A549 (cell line): ENCODE measurements at regions not wholly inside any gene's neighbourhood (a gene's known extent, or its start where the extent isn't known, plus 50 kb on each side); places are given as distances from the start of the nearest gene placed in this dataset.

Experiments
- ATAC-seq, 2 experiments: fragments of 200-7000 bp in 1 of 2; fragments of >200 bp in 1 of 2; cut with Nextera tagmentation in 1 of 2; cut with Tn5 transposase in 1 of 2; 3 replicates each; pipeline versions ENCODE4 v1.8.0 to v1.9.1; 2018 to 2020; ENCODE audit warnings: mild to moderate bottlenecking in 1 of 2, moderate library complexity in 1 of 2
- CTCF ChIA-PET: fragments of 300-600 bp; sonication (Branson Sonifier 250); formaldehyde crosslinking; extraction: SDS; loops from one replicate; lab custom pipeline; 2021; ENCODE audit warnings: antibody characterized with exemption, inconsistent platforms; lab: Yijun Ruan, JAX
- POLR2A ChIA-PET: fragments of 350-600 bp; formaldehyde crosslinking; extraction: SDS; loops from one replicate; lab custom pipeline; 2021; ENCODE audit warnings: antibody characterized with exemption, inconsistent platforms; lab: Yijun Ruan, JAX
- DNase-seq, 2 experiments: peaks; one replicate each; pipeline versions ENCODE4 v3.0.0 to v3.0.0-alpha.2; 2011 to 2016; ENCODE audit warnings: low read depth in 1 of 2, low spot score in 1 of 2
- FAIRE-seq: peaks from 2 replicates; lab custom pipeline; 2011; peaks lifted over from hg19 to GRCh38; lab: Jason Lieb, UNC
- H3K27ac ChIP-seq, 2 experiments: fragments of >200 bp; sonication (Bioruptor Twin); formaldehyde crosslinking; 3 replicates each; pipeline ENCODE4 v1.5.1; 2016 to 2017
- H3K4me1 ChIP-seq: fragments of >200 bp; sonication (Bioruptor Twin); formaldehyde crosslinking; 3 replicates; pipeline ENCODE4 v1.6.1; 2016
- H3K4me2 ChIP-seq: fragments of >200 bp; sonication (Bioruptor Twin); formaldehyde crosslinking; 3 replicates; pipeline ENCODE4 v1.6.1; 2016
- H3K4me3 ChIP-seq: fragments of >200 bp; sonication (Bioruptor Twin); formaldehyde crosslinking; 3 replicates; pipeline ENCODE4 v1.5.1; 2016
- H3K9me3 ChIP-seq: fragments of >200 bp; sonication (Bioruptor Twin); formaldehyde crosslinking; 3 replicates; pipeline ENCODE4 v1.6.1; 2016
- CHD2 ChIP-seq: fragments of 150-350 bp; IDR thresholded peaks from 2 replicates; pipeline ENCODE4 v1.6.1; 2014; ENCODE audit warnings: low read length; ENCODE audit not compliant: partially characterized antibody
- CHD4 ChIP-seq: fragments of 200-600 bp; sonication (generic); IDR thresholded peaks from 2 replicates; pipeline ENCODE4 v1.6.1; 2016; ENCODE audit warnings: antibody characterized with exemption, mild to moderate bottlenecking, borderline replicate concordance
- EP300 ChIP-seq, 2 experiments: fragments of >200 bp; sonication (Bioruptor Twin); formaldehyde crosslinking; IDR thresholded peaks; 2 replicates in 1 of 2; 3 replicates in 1 of 2; pipeline ENCODE4 v1.6.1; 2016 to 2017
- FOSB ChIP-seq: fragments of 250-450 bp; sonication (Bioruptor Pico); IDR thresholded peaks from 2 replicates; pipeline ENCODE4 v1.5.0; 2020; ENCODE audit warnings: mild to moderate bottlenecking, moderate library complexity
- HDAC2 ChIP-seq: fragments of 200-600 bp; sonication (generic); IDR thresholded peaks from 2 replicates; pipeline ENCODE4 v1.6.1; 2016
- HOXB13 ChIP-seq: fragments of 250-450 bp; sonication (Bioruptor Pico); IDR thresholded peaks from 2 replicates; pipeline ENCODE4 v1.5.0; 2020; ENCODE audit warnings: low read depth, mild to moderate bottlenecking, moderate library complexity
- KDM5A ChIP-seq: fragments of 200-600 bp; sonication (generic); IDR thresholded peaks from 2 replicates; pipeline ENCODE4 v1.6.1; 2016; ENCODE audit warnings: antibody characterized with exemption, mild to moderate bottlenecking
- MAZ ChIP-seq: fragments of 150-350 bp; IDR thresholded peaks from 2 replicates; pipeline ENCODE4 v1.6.1; 2014; ENCODE audit warnings: antibody characterized with exemption, low read depth, low read length, borderline replicate concordance
- NR3C1 ChIP-seq: fragments of >200 bp; sonication (Bioruptor Twin); formaldehyde crosslinking; IDR thresholded peaks from 3 replicates; pipeline ENCODE4 v1.6.1; 2017
- PHF8 ChIP-seq: fragments of 200-600 bp; sonication (generic); IDR thresholded peaks from 2 replicates; pipeline ENCODE4 v1.6.1; 2016; ENCODE audit warnings: low read depth, mild to moderate bottlenecking, antibody characterized with exemption, moderate library complexity, borderline replicate concordance
- POLR2AphosphoS2 ChIP-seq: conservative IDR thresholded peaks from 2 replicates; pipeline ENCODE4 v1.6.1; 2012; ENCODE audit warnings: low read length, improper control_type of control experiment, inconsistent platforms
- RFX5 ChIP-seq: fragments of 450-650 bp; IDR thresholded peaks from 2 replicates; pipeline ENCODE4 v1.7.1; 2014; ENCODE audit warnings: antibody characterized with exemption, mild to moderate bottlenecking, moderate library complexity
- TP53 ChIP-seq: fragments of 250-450 bp; sonication (Bioruptor Pico); IDR thresholded peaks from 2 replicates; pipeline ENCODE4 v1.5.0; 2021; ENCODE audit warnings: mild to moderate bottlenecking, moderate library complexity
- ZFP36 ChIP-seq: fragments of 450-650 bp; IDR thresholded peaks from 2 replicates; pipeline ENCODE4 v1.6.1; 2014; ENCODE audit warnings: borderline replicate concordance; ENCODE audit not compliant: partially characterized antibody
- WGBS: methylation state at CpG from one replicate; pipeline ENCODE4 v1.1.6; 2017; ENCODE audit errors: missing lambda C conversion rate; 5-methylcytosine and 5-hydroxymethylcytosine counted together
- TF ChIP-seq, protein P1 (sequence below): fragments of 450-650 bp; IDR thresholded peaks from 2 replicates; pipeline ENCODE4 v1.6.1; 2014; ENCODE audit warnings: antibody characterized with exemption
- TF ChIP-seq, protein P2 (sequence below): fragments of 200-600 bp; sonication (generic); IDR thresholded peaks from 2 replicates; pipeline ENCODE4 v1.6.1; 2016; ENCODE audit warnings: antibody characterized with exemption, mild to moderate bottlenecking, moderate library complexity

DNA sequence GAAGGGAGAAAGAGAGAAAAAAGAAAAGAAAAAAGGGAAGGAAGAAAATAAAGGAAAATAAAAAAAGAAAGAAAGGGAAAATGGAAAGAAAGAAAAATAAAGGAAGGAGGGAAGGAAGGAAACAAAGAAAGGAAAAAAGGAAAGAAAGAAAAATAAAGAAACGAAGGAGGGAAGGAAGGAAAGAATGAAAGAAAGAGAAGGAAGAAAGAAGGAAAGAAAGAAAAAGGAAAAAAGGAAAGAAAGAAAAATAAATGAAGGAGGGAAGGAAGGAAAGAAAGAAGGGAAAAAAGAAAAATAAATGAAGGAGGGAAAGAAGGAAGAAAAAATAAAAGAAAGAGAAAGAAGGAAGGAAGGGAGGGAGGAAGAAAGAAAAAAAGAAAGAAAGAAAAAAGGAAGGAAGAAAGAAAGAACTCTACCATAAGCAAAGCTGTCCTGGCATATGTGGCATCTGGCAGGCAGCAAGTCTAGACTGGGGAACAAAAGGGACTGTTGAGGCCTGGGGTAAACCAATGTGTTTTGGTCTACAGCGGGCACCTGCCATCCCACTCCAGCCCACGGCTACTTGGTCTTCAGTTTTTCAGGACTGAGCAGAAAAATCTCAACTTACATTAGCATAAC lies 86.9 kb downstream of the TFAP2C start:
- TF ChIP-seq RFX5: no peak
- TF ChIP-seq TP53 (CRISPR knock-in tag): no peak
- TF ChIP-seq HOXB13 (CRISPR knock-in tag): no peak
- no peak for TF ChIP-seq KDM5A
- no peak for TF ChIP-seq NR3C1
- no peak for TF ChIP-seq CHD4
- FAIRE-seq (no peak), DNase-seq (no peak), ATAC-seq (no peak)
- 68% methylated on average over 3 of the region's 3 CpGs for WGBS
- Histone ChIP-seq H3K27ac (no peak overlapping the region), H3K4me1 (peaks cover 13% of the 10 kb centered on the region), H3K4me3 (no peak overlapping the region), H3K9me3 (no peaks in the 10 kb centered on the region), H3K4me2 (no peak overlapping the region)
- ChIA-PET CTCF (no interaction called here), POLR2A (no interaction called here)

DNA sequence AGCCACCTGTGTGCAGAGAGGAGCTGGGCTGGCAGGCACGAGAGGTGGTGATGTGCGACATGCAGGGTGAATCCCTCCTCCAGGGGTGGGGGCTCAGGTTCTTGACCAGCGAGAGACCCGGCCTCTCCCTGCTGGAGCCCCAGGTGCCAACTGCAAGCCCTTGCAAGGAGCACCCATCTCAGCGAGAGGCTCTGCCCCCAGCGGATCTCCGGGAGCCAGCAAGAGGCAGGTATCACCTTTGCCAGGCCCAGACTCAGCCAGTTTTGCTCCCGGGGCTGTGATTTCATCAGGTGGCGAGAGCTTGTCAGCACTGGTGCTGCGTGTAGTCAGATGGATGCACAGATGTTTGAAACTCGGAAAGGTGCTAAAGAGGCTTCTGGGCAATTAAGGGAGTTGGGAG lies 87.7 kb downstream of the TFAP2C start:
- CTCF ChIA-PET: no interaction called here
- TF ChIP-seq HDAC2: no peak
- TF ChIP-seq TP53 (CRISPR knock-in tag): no peak
- TF ChIP-seq, protein P1, sequence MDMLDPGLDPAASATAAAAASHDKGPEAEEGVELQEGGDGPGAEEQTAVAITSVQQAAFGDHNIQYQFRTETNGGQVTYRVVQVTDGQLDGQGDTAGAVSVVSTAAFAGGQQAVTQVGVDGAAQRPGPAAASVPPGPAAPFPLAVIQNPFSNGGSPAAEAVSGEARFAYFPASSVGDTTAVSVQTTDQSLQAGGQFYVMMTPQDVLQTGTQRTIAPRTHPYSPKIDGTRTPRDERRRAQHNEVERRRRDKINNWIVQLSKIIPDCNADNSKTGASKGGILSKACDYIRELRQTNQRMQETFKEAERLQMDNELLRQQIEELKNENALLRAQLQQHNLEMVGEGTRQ: no peak
- ATAC-seq (no peak; a peak in 1 of 6 replicates), FAIRE-seq (no peak), DNase-seq (no peak)
- peaks cover 6% of the 10 kb centered on the region for H3K4me1 ChIP-seq
- H3K4me3 ChIP-seq: no peak overlapping the region
- no peak overlapping the region for H3K4me2 ChIP-seq
- H3K9me3 ChIP-seq: no peaks in the 10 kb centered on the region
- peak overlapping the region in 1 of 2 experiments; percentile 32; a peak in 1 of 6 replicates for H3K27ac ChIP-seq
- WGBS: 93% methylated on average over 8 of the region's 11 CpGs
- POLR2A ChIA-PET: no interaction called here

DNA sequence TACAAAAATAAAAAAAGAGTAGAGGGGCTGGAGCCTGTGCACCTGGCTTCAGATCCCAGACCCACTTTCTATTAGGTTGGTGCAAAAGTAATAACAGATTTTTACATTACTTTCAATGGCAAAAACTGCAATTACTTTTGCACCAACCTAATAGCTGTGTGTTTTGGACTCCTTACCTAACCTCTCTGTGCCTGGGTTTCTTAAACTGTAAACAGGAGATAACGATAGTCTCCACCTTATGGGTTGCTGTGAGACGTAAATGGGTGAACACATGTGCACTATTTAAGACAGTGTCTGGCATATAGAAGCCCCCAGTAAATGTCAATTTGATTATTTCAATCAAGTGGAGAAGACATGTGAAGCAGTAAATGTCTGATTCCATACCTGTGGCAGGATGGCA lies 89.7 kb downstream of the TFAP2C start:
- 92% methylated on average over 2 of the region's 2 CpGs for WGBS
- no peak overlapping the region for H3K27ac ChIP-seq

DNA sequence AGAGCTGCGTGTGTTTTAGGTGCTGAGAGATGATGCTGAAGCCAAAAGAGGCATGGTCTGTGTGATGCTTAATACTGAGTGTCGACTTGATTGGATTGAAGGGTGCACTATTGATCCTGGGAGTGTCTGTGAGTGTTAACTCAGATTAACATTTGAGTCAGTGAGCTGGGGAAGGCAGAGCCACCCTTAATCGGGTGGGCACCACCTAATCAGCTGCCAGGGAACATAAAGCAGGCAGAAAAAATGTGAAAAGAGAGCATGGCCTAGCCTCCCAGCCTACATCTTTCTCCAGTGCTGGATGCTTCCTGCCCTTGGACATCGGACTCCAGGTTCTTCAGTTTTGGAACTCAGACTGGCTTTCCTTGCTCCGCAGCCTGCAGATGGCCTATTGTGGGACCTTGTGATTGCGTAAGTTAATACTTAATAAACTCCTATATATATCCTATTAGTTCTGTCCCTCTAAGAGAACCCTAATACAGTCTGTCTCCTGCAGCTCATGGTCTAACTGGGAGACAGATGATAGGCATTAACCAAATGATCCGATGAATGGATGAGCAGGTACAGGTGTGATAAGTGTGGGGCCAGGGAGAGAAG lies 91.6 kb downstream of the TFAP2C start:
- WGBS: 84% methylated on average over 7 of the region's 7 CpGs
- Histone ChIP-seq H3K4me1 (no peaks in the 10 kb centered on the region), H3K4me2 (no peak overlapping the region), H3K9me3 (no peaks in the 10 kb centered on the region), H3K4me3 (no peak overlapping the region), H3K27ac (no peak overlapping the region)
- ChIA-PET POLR2A (no interaction called here), CTCF (interaction anchor here (0.9 kb wide), 1 partner anchor 11 kb away, joined by 3 read pairs; no protein-coding TSS in a partner anchor)
- no peak for ATAC-seq
- FAIRE-seq: no peak
- TF ChIP-seq EP300 (IDR thresholded peaks at IDR 0.05) (no peak), PHF8 (no peak), FOSB (no peak), CHD2 (no peak), CHD4 (no peak), MAZ (no peak)
- TF ChIP-seq, protein P2, sequence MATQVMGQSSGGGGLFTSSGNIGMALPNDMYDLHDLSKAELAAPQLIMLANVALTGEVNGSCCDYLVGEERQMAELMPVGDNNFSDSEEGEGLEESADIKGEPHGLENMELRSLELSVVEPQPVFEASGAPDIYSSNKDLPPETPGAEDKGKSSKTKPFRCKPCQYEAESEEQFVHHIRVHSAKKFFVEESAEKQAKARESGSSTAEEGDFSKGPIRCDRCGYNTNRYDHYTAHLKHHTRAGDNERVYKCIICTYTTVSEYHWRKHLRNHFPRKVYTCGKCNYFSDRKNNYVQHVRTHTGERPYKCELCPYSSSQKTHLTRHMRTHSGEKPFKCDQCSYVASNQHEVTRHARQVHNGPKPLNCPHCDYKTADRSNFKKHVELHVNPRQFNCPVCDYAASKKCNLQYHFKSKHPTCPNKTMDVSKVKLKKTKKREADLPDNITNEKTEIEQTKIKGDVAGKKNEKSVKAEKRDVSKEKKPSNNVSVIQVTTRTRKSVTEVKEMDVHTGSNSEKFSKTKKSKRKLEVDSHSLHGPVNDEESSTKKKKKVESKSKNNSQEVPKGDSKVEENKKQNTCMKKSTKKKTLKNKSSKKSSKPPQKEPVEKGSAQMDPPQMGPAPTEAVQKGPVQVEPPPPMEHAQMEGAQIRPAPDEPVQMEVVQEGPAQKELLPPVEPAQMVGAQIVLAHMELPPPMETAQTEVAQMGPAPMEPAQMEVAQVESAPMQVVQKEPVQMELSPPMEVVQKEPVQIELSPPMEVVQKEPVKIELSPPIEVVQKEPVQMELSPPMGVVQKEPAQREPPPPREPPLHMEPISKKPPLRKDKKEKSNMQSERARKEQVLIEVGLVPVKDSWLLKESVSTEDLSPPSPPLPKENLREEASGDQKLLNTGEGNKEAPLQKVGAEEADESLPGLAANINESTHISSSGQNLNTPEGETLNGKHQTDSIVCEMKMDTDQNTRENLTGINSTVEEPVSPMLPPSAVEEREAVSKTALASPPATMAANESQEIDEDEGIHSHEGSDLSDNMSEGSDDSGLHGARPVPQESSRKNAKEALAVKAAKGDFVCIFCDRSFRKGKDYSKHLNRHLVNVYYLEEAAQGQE: no peak
- no peak for DNase-seq

More for the DNA sequence above, 89.7 kb downstream of the TFAP2C start:
- CTCF ChIA-PET: no interaction called here
- Histone ChIP-seq H3K4me1 (no peaks in the 10 kb centered on the region), H3K4me2 (no peak overlapping the region)
- TF ChIP-seq ZFP36: peak; percentile 72
- TF ChIP-seq POLR2AphosphoS2: no peak
- TF ChIP-seq, all 56 proteins: peak for 1
- POLR2A ChIA-PET: no interaction called here
- no peak for ATAC-seq
- no peak overlapping the region for H3K4me3 ChIP-seq
- FAIRE-seq: no peak
- DNase-seq: no peak
- no peaks in the 10 kb centered on the region for H3K9me3 ChIP-seq
